ENCODE measurements at regions not wholly inside any gene's neighbourhood (a gene's known extent, or its start where the extent isn't known, plus 50 kb on each side); places are given as distances from the start of the nearest gene placed in this dataset.

- Histone ChIP-seq H3K14ac (replicated peaks; ENCODE audit: low read depth, low read length) (no peak overlapping the region), H3K56ac (ENCODE audit: extremely low read depth, insufficient read depth, low read length) (no peak overlapping the region), H3K9me3 (ENCODE audit: control insufficient read depth, insufficient read depth, low read length) (peaks cover 16% of the 10 kb centered on the region), H3K9ac (ENCODE audit: low read depth, low read length) (no peak overlapping the region), H3K18ac (ENCODE audit: low read depth, low read length) (no peak overlapping the region), H2AK5ac (ENCODE audit: low read depth, low read length) (no peak overlapping the region), H2BK120ac (ENCODE audit: low read depth, low read length) (no peak overlapping the region), H4K5ac (ENCODE audit: low read depth, low read length) (no peak overlapping the region), H2BK15ac (ENCODE audit: low read depth, low read length) (no peak overlapping the region), H3K4me1 (ENCODE audit: control insufficient read depth, insufficient read depth, low read length) (no peaks in the 10 kb centered on the region), H3K79me1 (ENCODE audit: low read depth in 1 of 2, low read length in 2 of 2) (no peaks in the 10 kb centered on the region), H2BK5ac (ENCODE audit: low read depth, low read length, poor library complexity, severe bottlenecking) (no peak overlapping the region), H3K4ac (ENCODE audit: low read depth, low read length) (no peak overlapping the region), H2BK20ac (ENCODE audit: low read depth, low read length) (no peak overlapping the region), H3K4me2 (ENCODE audit: low read depth, low read length) (no peak overlapping the region), H4K20me1 (ENCODE audit: insufficient read depth, low read length) (no peaks in the 10 kb centered on the region), H4K91ac (ENCODE audit: insufficient read depth, low read depth, low read length) (no peak overlapping the region), H3K9me1 (ENCODE audit: insufficient read depth, low read length) (no peaks in the 10 kb centered on the region), H2AK9ac (replicated peaks; ENCODE audit: low read depth, low read length, poor library complexity) (no peak overlapping the region), H3K23ac (ENCODE audit: low read depth, low read length) (no peak overlapping the region), H4K8ac (ENCODE audit: low read depth in 2 of 2, low read length in 2 of 2) (no peak overlapping the region), H3K4me3 (ENCODE audit: insufficient read depth, low read depth, low read length) (no peak overlapping the region), H3K27ac (ENCODE audit: insufficient read depth, low read length) (no peak overlapping the region), H3K27me3 (ENCODE audit: control insufficient read depth, insufficient read depth, low read length) (no peaks in the 10 kb centered on the region), H3K36me3 (ENCODE audit: control insufficient read depth, insufficient read depth, low read length) (no peaks in the 10 kb centered on the region), H2AFZ (replicated peaks; ENCODE audit: low read length, poor library complexity) (no peak overlapping the region)
- POLR2A ChIA-PET (ENCODE audit: unreplicated experiment): no interaction called here
- TF ChIP-seq FOS (IDR thresholded peaks at IDR 0.05; ENCODE audit: low read depth, low read length): no peak
- no peak for TF ChIP-seq BHLHE40 (IDR thresholded peaks at IDR 0.05; ENCODE audit: low read depth, low read length)
- no peak for TF ChIP-seq CEBPB (IDR thresholded peaks at IDR 0.05; ENCODE audit: low read depth, low read length)
- TF ChIP-seq NFE2L2 (IDR thresholded peaks at IDR 0.05; ENCODE audit: low read depth, low read length): no peak
- no peak for TF ChIP-seq RCOR1 (IDR thresholded peaks at IDR 0.05; ENCODE audit: insufficient replicate concordance, low read length)
- no peak for TF ChIP-seq USF2 (IDR thresholded peaks at IDR 0.05; ENCODE audit: low read depth, low read length)
- TF ChIP-seq POLR2A (IDR thresholded peaks at IDR 0.05; ENCODE audit: low read depth, low read length): no peak
- TF ChIP-seq, protein P1, sequence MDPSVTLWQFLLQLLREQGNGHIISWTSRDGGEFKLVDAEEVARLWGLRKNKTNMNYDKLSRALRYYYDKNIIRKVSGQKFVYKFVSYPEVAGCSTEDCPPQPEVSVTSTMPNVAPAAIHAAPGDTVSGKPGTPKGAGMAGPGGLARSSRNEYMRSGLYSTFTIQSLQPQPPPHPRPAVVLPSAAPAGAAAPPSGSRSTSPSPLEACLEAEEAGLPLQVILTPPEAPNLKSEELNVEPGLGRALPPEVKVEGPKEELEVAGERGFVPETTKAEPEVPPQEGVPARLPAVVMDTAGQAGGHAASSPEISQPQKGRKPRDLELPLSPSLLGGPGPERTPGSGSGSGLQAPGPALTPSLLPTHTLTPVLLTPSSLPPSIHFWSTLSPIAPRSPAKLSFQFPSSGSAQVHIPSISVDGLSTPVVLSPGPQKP (IDR thresholded peaks at IDR 0.05; ENCODE audit: borderline replicate concordance, low read depth, low read length): no peak
- no peak for TF ChIP-seq CHD1 (IDR thresholded peaks at IDR 0.05; ENCODE audit: low read depth, low read length)
- in situ Hi-C loops (cut with MboI; ENCODE audit: low sequenced_read_pairs) (no loop called here), intact Hi-C loops (cut with micrococcal nuclease) (no loop called here), dilution Hi-C loops (cut with HindIII; ENCODE audit: low sequenced_read_pairs, unreplicated experiment) (no loop called here)
- ATAC-seq (ENCODE audit: low read depth): no peak
- CTCF ChIA-PET: no interaction called here
- no CpG with 5 or more reads among the region's 1 CpG for WGBS, 2 experiments (ENCODE audit: extremely low coverage in 2 of 2, insufficient read length in 1 of 2)
- no TSS peak for BruUV-seq (replicated peaks)
- DNase-seq: no peak
Measured at GRCh38 chr6:164195942-164196281, 781.4 kb downstream of the QKI start.

Data from IMR-90 (cell line).